Colonic mucosa (tissue), 4 donors: ENCODE measurements at regions not wholly inside any gene's neighbourhood (a gene's known extent, or its start where the extent isn't known, plus 50 kb on each side); places are given as distances from the start of the nearest gene placed in this dataset.
"Not testable (repeated sequence)": the region's sequence is repeated elsewhere in the genome, so short reads cannot be mapped to it uniquely, and the experiment has no call there.

Source experiments
- DNase-seq: peaks from one replicate; pipeline ENCODE4 v3.0.0-alpha.2; 2020
- H3K27ac ChIP-seq: fragments of 200-600 bp; one replicate; pipeline ENCODE4 v1.8.0; 2021
- H3K27me3 ChIP-seq: fragments of 200-600 bp; one replicate; pipeline ENCODE4 v1.8.0; 2021
- H3K36me3 ChIP-seq: fragments of 200-600 bp; one replicate; pipeline ENCODE4 v1.8.0; 2021
- H3K4me1 ChIP-seq: fragments of 200-600 bp; one replicate; pipeline ENCODE4 v1.8.0; 2021; ENCODE audit warnings: mild to moderate bottlenecking
- H3K4me3 ChIP-seq: fragments of 200-600 bp; one replicate; pipeline ENCODE4 v1.8.0; 2021
- H3K9ac ChIP-seq, 2 donors: one replicate each; pipeline ENCODE4 v1.7.0; 2013; ENCODE audit warnings: control low read depth in 2 of 2, low read depth in 2 of 2, low read length in 2 of 2
- H3K9me3 ChIP-seq: fragments of 200-600 bp; one replicate; pipeline ENCODE4 v1.8.0; 2021
- CTCF ChIP-seq: fragments of 200-600 bp; IDR thresholded peaks from one replicate; pipeline ENCODE4 v1.8.0; 2022; ENCODE audit warnings: antibody characterized with exemption, mild to moderate bottlenecking
- intact Hi-C: fragments of 100-400 bp; cut with DNase I; formaldehyde crosslinking; loops from one replicate; pipeline ENCODE4 v1.14.1; 2022
- donor health status: healthy.
- donor health status: DM: no; HTN: no; CAD: no.
- donor health status: DM: no; HTN: no; CAD: no.

- TF ChIP-seq CTCF: no peak
- H3K4me3 ChIP-seq: no peak overlapping the region
- H3K9me3 ChIP-seq: no peaks in the 10 kb centered on the region
- no peaks in the 10 kb centered on the region for H3K27me3 ChIP-seq
- no peak for DNase-seq
- H3K9ac ChIP-seq: no peak overlapping the region
- H3K36me3 ChIP-seq: no peaks in the 10 kb centered on the region
- intact Hi-C loops: no loop called here
- no peaks in the 10 kb centered on the region for H3K4me1 ChIP-seq
- H3K27ac ChIP-seq: no peak overlapping the region
These were observed 280.1 kb upstream of the MBL2 start for GRCh38 chr10:53052521-53053164.

- no peaks in the 10 kb centered on the region for H3K27me3 ChIP-seq
- no peak overlapping the region for H3K27ac ChIP-seq
- no peaks in the 10 kb centered on the region for H3K36me3 ChIP-seq
- DNase-seq: no peak
- H3K4me3 ChIP-seq: no peak overlapping the region
- no peak overlapping the region for H3K9ac ChIP-seq
- intact Hi-C loops: no loop called here
- H3K9me3 ChIP-seq: no peaks in the 10 kb centered on the region
- TF ChIP-seq CTCF: no peak
- no peaks in the 10 kb centered on the region for H3K4me1 ChIP-seq
These were observed 272.7 kb upstream of the MBL2 start for GRCh38 chr10:53045315-53045714.

GRCh38 chr10:53035823-53036222, 263.2 kb upstream of the MBL2 start:
- DNase-seq, H3K9me3 ChIP-seq, H3K4me1 ChIP-seq, H3K27ac ChIP-seq, H3K36me3 ChIP-seq, H3K9ac ChIP-seq, H3K27me3 ChIP-seq, intact Hi-C loops, H3K4me3 ChIP-seq: not testable (repeated sequence)

GRCh38 chr10:53033396-53033795, 260.8 kb upstream of the MBL2 start:
- no peak overlapping the region for H3K27ac ChIP-seq

GRCh38 chr10:53029872-53030849, 257.6 kb upstream of the MBL2 start:
- H3K4me1 ChIP-seq, H3K36me3 ChIP-seq, H3K9ac ChIP-seq, H3K4me3 ChIP-seq, H3K9me3 ChIP-seq, H3K27me3 ChIP-seq, DNase-seq, intact Hi-C loops: not testable (repeated sequence)
- peak overlapping the region; percentile 37 for H3K27ac ChIP-seq

More at GRCh38 chr10:53033396-53033795, 260.8 kb upstream of the MBL2 start:
- DNase-seq: no peak
- H3K9me3 ChIP-seq: no peaks in the 10 kb centered on the region
- no peak overlapping the region for H3K4me3 ChIP-seq
- no peaks in the 10 kb centered on the region for H3K36me3 ChIP-seq
- H3K4me1 ChIP-seq: no peaks in the 10 kb centered on the region
- intact Hi-C loops: no loop called here
- no peak for TF ChIP-seq CTCF
- H3K27me3 ChIP-seq: no peaks in the 10 kb centered on the region
- no peak overlapping the region for H3K9ac ChIP-seq

- no peak for DNase-seq
- peak overlapping the region; percentile 37 for H3K27ac ChIP-seq
- H3K9ac ChIP-seq: no peak overlapping the region
- H3K4me1 ChIP-seq: no peaks in the 10 kb centered on the region
- no peak for TF ChIP-seq CTCF
- H3K36me3 ChIP-seq: no peaks in the 10 kb centered on the region
- H3K27me3 ChIP-seq: no peaks in the 10 kb centered on the region
- no peak overlapping the region for H3K4me3 ChIP-seq
- intact Hi-C loops: no loop called here
- H3K9me3 ChIP-seq: no peaks in the 10 kb centered on the region
These were observed 256.9 kb upstream of the MBL2 start for GRCh38 chr10:53029449-53029848.

- H3K27me3 ChIP-seq, DNase-seq, H3K36me3 ChIP-seq, H3K9me3 ChIP-seq, H3K4me3 ChIP-seq, H3K27ac ChIP-seq, H3K9ac ChIP-seq, intact Hi-C loops, H3K4me1 ChIP-seq: not testable (repeated sequence)
These were observed 253.2 kb upstream of the MBL2 start for GRCh38 chr10:53025765-53026164.
